GM12892 (cell line): ENCODE measurements at regions not wholly inside any gene's neighbourhood (a gene's known extent, or its start where the extent isn't known, plus 50 kb on each side); places are given as distances from the start of the nearest gene placed in this dataset.

Experiments
- POLR2A ChIP-seq: IDR thresholded peaks from 2 replicates; pipeline ENCODE4 v1.6.1; 2011; ENCODE audit warnings: low read depth, low read length, control low read depth
- POLR2AphosphoS5 ChIP-seq: IDR thresholded peaks from 2 replicates; pipeline ENCODE4 v1.6.1; 2011; ENCODE audit warnings: low read depth, low read length, control low read depth

GRCh38 chrX:121755541-121755940, 708.1 kb downstream of the GLUD2 start:
- no peak for TF ChIP-seq POLR2A
- TF ChIP-seq POLR2AphosphoS5, result no peak
